ENCODE measurements at regions not wholly inside any gene's neighbourhood (a gene's known extent, or its start where the extent isn't known, plus 50 kb on each side); places are given as distances from the start of the nearest gene placed in this dataset.

DNA sequence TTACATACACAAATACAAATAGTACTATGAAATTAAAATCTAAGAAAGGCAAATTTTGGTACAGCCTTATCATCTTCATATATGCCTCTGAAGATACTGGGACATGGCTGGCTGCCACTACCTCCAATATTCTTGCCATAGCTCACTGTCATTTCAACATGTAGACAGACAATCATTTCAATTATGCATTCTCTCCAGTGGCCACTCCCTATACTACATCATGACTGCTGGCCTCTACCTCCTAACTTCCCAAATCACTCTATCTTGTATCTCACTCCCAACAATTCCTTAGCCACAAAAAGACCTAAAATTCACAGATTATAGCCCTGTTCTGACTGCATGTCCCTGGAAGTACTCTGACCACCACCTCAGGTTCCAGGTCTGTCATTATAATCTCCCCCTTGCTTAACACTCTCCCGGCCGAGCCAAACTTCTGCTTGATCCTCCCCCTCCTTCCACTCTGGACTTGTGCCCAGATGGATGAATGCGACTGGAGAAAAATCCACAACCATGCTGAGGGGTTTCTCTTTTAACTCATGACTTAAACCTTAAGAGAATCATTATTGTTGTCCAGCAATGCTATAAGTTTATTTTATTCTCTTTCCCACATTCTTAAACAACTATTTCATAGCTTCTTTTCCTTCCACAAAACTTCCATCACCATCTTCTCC is 225.3 kb upstream of the TLE4 start:
- DNase-seq (ENCODE audit: insufficient read length, low spot score) (no peak), FAIRE-seq (no peak)

DNA sequence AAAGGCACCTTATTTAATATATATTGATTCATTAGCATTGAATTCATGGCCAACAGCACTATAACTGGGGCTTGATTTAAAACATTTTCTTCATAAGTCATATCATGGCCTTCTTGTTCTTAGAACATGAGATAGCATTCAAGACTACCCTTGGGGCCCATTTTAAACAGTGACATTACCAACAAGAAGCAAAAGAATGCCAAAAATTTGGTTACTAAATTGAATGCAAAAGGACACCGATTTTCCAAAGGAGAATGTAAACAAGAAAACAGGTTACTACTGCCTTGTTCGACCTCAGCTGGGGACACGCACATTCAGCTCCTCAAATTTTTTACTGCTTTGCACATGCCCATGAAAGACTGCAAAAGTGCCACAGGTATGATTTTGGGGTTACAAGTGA is 219.4 kb upstream of the TLE4 start:
- no peak for FAIRE-seq
- DNase-seq (ENCODE audit: insufficient read length, low spot score) = no peak

DNA sequence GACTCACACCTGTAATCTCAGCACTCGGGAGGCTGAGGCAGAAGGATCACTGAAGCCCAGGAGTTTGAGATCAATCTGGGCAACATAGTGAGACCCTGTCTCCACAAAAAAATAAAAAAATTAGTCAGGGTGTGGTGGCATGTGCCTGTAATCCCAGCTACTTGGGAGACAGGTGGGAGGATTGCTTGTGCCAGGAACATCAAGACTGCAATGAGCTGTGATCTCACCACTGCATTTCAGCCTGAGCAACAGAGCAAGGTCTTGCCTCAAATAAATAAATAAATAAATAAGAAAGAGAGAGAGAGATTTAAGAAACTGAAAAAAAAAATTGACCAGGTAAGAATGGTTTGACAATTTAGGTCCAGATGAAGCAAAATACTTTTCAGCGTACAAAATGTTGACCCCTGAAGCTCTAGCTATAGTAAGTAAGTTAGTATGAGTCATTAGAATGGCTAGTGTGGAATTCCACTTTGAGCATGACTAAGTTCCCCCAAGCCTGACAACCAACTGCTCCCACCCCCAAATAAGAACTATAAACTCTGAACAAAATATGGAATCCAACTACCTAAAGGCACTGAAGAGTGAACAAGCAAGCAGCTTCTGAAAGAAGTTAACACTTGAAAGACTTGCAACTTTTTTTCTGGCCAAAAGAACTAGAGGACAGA is 217.8 kb upstream of the TLE4 start:
- no peak for FAIRE-seq
- DNase-seq (ENCODE audit: insufficient read length, low spot score) = no peak

DNA sequence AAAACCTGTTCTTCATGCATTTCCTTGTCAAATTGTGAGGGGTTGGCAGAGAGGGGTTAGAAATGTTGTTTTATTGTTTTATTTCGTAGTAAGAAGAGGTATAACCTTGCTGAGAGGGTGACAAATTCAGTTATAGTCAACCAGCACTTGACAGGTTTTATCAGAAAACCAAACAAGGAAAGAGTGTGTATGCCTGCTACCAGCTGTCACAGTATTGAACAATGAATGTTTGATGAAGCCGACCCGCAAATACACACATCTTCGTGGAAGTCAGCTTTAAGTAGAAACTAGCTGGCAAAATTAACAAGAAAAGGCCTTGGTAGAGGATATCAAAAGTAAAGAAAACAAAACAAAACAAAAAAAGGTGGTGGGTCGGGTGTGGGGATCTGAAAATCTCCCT is 214.6 kb upstream of the TLE4 start:
- DNase-seq (ENCODE audit: insufficient read length, low spot score) (no peak), FAIRE-seq (no peak)

DNA sequence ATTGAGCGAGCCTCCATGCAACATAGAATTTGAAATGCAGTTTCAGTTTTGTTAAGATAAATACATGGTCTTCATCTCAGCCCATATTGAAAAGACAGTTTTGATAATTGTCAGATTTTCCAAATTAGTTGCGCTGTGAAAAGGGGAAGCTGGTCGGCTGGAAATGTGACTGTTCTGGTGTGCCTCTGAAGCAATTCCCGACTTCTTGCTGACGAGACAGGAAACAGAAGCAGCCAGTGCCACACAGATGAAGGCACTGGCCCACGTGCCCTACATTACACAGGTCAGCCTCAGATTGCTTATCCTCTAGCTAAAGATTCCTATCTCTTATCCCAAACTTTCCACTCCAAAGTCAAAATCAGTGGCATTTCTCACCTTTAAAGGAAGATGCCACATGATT is 214.1 kb upstream of the TLE4 start:
- FAIRE-seq = no peak
- no peak for DNase-seq (ENCODE audit: insufficient read length, low spot score)

DNA sequence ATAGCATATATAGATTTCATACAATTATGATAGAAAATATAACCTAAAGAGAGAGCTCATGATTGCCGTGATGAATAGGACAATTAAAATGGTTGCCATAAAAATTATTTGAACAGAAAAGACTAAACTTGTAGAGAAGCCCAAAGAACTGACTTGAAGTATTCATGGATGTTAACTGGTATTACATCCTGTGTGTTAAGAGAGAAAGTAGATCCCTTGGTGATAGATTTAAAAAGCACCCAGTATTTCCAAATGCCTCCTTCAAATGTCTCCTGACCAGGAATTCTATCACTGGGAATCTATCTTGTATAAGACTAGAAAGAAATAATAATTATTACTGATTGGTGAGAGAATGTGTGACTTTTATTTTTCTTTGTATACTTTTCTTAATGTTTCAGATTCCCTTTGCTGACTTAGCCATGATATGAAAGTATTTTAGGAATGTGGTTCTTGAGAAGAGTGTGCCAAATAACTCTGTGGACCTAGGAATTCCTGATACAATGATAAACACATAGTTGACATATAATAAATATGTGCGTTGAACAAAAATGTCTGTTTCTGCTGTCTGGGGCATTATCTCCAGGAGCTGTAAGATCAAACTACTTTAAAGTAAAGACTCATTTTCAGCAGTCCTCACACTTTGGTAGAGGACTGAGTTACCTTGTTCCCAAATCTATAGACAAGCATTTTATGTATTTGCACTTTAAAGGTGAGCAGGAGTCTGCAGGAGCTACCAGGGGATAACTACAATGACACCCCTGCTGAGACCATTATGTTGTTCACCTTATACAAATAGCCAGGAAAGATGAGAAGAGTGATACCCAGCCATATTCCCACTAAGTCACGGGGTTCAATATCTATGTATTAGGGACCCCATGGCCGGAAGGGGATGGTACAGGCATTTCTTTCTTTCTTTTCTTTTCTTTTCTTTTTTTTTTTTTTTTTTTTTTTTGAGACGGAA is 211.1 kb upstream of the TLE4 start:
- DNase-seq (ENCODE audit: insufficient read length, low spot score) = no peak
- FAIRE-seq = no peak

DNA sequence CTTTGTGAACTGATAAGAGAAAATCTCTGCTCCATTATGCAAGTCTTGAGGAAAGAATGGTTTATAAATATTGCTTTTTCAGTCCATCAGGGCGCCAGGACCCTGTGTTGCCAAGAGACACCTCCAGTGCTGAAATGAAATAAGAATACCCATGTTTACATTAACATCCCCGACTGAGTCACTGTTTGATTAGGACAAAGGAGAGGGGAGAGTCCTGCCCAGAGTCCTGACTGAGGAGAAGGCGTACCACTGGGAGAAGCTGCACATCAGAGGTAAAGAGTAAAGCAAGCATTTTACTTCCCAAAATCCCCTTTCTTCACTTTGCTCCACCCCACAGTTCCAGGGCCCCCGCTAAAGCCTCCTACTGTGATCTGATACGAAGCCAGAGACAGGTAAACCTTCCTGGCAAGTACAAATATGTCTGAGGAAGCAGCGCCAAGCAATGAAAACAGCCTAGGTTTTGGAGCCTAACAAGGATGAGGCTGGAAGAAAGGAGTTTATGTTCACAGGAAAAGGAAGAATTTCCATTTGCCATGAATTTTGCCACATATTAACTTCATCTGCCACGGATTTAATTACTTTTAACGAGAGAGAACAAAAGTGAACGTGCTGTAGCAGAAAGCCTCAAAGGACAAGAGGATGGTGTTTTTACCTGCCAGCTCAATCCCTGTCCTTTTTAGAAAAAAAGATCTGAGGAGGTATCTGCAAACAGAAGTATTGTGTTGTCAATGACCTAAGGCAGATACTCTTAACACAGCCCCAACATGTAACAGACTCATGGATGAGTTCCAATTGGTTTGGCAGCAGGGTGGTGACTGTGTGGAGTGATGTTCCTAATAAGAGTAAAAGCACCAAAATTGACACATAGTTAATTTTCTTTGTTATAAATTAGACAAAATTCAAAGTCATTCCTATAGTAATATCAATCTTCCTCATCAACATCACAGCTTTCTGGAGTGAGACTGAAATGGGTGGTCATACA is 209.4 kb upstream of the TLE4 start:
- DNase-seq (ENCODE audit: insufficient read length, low spot score) (no peak), FAIRE-seq (no peak)

DNA sequence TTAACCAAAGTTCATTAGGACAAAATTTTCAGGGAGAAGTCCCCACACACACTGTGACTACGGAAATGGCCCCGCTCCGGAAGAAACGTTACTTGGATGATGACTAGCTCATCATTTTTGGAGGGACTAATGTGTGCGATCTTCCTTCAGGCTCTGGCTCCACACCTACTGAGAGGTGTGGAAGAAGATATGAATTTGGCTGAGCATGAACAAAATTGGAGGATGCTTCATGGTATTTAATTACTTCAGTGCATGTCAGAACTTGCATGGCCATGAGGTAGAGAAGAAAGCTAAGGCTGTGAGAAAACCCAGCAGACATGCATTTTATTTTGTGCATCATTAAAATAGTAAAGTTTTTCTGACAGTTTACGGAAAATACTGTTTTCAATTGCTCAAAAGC is 202.1 kb upstream of the TLE4 start:
- no peak for DNase-seq (ENCODE audit: insufficient read length, low spot score)
- FAIRE-seq = no peak

DNA sequence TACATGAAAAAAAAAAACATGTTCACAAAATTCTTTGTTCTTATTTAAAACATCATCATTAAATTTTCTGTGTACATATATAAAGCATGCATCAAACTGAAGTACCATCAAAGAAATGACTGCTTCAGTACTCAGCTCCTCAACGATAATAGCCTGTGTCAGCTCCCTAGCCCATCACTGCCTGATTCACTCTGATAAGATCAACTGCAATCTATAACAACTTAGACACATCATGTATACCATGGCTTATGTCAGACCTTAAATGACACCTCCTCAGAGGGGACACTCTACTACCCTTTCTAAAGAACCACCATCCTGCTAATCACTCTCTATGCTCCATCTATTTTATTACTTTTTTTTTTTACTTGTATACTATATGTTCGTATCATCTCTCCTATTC is 200.5 kb upstream of the TLE4 start:
- FAIRE-seq = no peak
- no peak for DNase-seq (ENCODE audit: insufficient read length, low spot score)

DNA sequence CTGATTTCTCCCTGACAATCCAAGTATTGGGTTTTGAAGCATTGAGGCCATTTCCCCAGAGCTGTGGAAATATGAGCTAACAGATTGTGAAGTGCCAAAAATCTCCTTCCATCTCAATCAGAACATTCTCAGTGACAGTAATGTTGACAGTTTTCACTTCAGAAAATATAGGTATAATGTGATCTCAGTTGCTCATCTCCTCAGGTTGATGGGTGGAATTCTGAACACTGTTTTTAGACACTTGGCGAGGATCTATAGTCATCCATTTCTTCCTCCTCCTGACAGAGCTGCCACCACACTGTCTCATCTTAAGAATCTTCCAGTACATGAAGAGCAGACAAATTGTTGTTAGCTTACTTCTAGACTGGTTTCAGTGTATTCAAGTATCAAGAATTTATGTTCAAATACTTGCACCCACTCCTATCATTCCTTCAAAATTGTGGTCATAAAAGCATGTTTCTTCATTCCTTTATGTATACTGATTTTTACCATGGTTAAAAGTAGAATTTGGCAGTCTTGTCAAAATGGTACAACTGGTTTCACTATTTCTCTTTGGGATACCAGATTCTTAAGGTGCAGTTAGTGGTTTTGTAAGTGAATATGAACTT is 199.7 kb upstream of the TLE4 start:
- DNase-seq (ENCODE audit: insufficient read length, low spot score) = no peak
- FAIRE-seq = no peak

DNA sequence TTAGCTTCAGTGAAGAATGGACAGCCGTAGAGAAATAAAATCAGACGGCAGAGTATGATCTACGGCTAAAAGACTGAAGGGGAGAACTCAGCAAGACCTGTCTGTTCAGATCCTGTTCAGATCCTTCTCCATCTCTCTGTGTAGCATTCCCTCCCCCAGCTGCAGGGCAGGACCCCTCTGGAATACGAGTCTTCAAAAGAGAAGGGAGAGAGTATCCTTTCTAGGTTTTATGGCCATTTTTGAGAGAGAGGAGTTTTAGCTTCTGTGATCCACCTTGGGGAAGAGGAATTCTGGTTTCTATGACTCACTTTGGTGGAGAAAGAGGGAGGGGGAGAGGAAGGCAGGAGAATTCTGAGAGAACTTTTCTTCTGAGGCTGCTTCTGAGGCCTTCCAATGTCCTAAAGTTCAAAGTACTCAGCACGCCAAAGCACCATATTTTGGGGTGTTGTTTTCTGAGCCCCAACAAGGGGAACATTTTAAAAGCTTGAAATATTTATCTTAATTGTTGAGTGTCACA is 194.4 kb upstream of the TLE4 start:
- no peak for FAIRE-seq
- DNase-seq (ENCODE audit: insufficient read length, low spot score) = no peak

DNA sequence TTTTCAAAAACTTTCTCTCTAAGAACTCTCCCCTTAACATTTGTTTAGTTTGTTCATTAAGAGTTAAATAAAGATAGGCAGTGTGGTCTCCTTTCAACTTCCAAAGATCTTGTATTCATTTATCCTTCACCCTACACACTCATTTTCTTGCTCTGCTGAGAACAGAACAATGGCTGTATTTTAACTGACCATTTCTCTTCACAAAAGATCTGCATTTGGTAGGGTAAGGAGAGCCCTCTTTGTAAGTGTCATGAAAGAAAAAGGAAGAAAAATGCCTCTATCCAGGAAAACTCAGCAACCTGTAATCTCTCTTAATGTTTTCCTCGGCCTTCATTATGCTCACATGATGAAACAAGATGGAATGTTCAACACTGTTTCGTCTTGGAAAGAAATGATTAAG is 193.7 kb upstream of the TLE4 start:
- FAIRE-seq = no peak
- no peak for DNase-seq (ENCODE audit: insufficient read length, low spot score)

DNA sequence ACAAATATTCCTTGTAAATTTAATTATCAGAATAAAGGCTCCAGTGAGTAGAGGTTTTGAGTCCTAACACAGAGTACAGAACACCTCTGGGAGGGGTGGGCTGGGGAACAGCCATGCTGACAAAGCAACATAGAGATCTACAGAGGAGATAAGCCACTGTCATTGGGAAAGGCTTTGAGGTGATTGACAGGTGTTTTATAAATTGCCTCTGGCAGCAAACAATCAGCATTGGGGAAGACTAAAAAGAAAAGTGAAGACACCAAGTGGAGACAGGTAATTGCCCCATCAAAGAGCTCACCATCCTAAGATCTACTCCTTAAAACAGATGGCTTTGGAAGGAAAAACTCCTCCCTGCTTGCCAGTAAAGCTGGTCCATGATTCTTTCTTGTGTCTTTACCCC is 189.7 kb upstream of the TLE4 start:
- FAIRE-seq (no peak), DNase-seq (ENCODE audit: insufficient read length, low spot score) (no peak)

DNA sequence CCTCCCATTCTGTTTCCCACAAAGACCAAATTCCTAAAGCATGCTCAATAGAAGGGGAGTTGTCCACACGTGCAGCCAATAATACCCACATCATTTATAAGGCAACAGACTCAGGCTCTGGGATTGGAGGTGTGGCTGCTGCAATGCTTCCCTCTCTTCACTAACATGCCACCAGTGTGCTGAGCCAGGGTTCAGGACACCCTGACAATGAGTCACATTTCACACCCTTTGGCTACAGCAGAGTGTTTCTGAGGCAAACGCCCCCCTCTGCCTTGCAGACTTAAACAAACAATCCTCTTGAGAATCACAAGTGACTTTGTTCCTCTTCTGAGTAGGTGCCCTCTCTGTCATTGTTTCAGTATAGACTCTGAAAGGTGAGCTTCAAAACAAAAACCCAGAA is 189.3 kb upstream of the TLE4 start:
- FAIRE-seq (no peak), DNase-seq (ENCODE audit: insufficient read length, low spot score) (no peak)

DNA sequence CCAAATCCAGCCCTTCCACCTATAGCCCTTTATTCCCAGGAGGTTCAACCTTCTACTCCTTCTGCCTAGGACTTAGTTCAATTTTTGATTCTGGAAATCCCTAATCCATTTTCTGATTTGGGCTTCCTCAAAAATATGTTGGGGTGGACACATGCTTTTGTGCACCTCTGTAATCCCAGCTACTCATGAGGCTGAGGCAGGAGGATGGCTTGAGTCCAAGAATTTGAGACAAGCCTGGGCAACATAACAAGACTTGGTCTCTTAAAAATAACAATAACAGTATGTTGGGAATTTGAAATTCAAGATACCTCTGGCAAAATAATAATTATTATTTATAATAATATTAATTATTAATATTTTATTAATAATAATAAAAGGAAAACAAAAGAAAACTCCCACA is 188.7 kb upstream of the TLE4 start:
- no peak for FAIRE-seq
- DNase-seq (ENCODE audit: insufficient read length, low spot score) = no peak

DNA sequence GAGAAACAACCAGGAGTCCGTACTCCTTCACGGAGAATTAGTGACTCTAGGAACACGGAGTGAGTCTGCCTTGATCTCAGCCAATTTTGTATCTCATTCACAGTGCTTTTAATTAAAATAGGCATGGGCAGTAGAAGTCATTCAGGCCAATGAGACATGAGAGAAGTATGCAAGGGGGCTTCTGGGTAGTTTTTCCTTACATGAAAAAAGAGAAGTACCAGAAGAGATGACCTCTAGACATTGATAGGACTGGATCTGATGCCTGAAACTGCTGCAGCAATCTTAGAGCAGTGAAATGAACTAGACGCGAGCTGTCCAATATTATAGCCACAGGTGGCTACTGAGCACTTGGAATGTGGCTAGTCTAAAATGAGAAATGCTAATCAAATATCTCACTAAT is 187.7 kb upstream of the TLE4 start:
- DNase-seq (ENCODE audit: insufficient read length, low spot score) = no peak
- FAIRE-seq = no peak

DNA sequence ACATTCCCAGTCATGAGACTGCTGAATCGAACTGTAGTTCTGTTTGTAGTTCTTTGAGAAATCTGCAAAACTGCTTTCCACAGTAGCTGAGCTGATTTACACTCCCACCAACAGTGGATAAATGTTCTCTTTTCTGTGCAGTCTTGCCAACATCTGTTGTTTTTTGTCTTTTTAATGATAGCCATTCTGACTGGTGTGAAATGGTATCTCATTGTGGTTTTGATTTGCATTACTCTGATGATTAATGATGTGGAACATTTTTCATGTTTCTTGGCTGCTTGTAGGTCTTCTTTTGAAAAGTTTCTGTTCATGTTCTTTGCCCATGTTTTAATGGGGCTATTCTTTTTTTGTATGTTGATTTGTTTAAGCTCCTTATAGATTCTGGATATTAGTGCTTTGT is 187.3 kb upstream of the TLE4 start:
- DNase-seq (ENCODE audit: insufficient read length, low spot score) (no peak), FAIRE-seq (no peak)

DNA sequence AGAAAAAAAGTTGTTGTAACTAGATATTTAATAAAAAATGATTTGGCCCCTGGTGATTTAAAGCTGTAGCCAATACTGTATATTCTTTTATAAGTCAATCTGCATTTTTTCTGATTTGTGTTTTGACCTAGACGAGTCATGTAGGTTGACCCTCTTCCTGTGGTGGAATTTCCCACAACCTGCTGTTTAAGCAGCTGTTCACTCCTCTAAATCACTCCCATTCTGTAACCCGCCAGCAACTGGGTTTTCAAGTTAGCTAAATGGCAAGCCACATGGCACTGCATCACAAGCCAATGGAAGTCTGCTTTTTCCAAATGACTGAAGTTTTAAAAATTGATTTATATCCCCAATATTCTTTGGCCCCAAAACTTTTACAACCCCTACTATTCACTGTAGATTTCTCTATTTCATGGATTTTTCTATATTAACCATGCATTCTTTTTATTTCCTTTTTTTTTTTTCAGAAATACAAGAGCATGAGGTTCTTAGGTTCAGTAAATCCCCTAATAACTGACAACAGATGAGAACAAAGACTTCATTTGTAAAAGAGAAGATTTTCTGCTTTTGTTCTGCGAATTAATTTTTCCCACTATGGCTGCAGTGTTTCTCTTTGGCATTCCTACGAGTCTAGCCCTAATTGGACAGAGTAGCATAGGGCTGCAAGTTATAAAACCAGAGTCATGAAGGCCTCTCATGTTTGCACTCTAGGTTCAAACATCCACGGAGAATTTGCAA is 184.5 kb upstream of the TLE4 start:
- no peak for FAIRE-seq
- DNase-seq (ENCODE audit: insufficient read length, low spot score) = no peak

DNA sequence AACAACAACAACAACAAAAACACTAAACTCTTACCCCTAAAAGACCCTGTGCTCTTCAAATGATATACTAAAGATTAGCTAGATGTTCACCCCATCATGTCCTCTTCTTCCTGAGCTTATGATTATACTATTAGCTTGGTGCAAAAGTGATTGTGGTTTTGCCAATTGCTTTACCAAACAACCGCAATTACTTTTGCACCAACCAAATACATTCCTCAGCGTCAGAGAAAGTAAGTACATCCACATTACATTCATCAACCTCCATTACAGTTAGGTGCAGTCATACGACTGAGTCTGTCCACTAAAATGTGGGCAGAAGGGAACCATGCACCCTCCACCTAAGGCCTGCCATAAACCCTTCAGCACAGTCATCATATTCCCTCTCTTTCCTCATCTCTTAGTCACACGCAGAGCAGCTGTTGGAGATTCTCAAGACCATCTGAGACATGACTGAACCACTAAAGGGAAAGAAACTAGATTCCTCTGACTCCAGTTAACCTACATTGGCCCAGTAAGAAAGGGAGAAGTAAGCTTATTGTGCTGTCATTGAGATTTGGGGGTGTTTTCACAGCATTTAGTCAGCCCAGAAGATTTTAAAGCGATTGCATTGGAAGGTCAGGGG is 181.6 kb upstream of the TLE4 start:
- DNase-seq (ENCODE audit: insufficient read length, low spot score) (no peak), FAIRE-seq (no peak)
